GM21619 (cell line): ENCODE measurements at regions not wholly inside any gene's neighbourhood (a gene's known extent, or its start where the extent isn't known, plus 50 kb on each side); places are given as distances from the start of the nearest gene placed in this dataset.
A peak's percentile ranks its signal among the peaks of the same experiment; 100 is the strongest.

Experiments used
- ATAC-seq: cut with Tn5 transposase; IDR thresholded peaks from one replicate; pipeline ENCODE4 v1.9.1; 2021; ENCODE audit not compliant: unreplicated experiment

DNA sequence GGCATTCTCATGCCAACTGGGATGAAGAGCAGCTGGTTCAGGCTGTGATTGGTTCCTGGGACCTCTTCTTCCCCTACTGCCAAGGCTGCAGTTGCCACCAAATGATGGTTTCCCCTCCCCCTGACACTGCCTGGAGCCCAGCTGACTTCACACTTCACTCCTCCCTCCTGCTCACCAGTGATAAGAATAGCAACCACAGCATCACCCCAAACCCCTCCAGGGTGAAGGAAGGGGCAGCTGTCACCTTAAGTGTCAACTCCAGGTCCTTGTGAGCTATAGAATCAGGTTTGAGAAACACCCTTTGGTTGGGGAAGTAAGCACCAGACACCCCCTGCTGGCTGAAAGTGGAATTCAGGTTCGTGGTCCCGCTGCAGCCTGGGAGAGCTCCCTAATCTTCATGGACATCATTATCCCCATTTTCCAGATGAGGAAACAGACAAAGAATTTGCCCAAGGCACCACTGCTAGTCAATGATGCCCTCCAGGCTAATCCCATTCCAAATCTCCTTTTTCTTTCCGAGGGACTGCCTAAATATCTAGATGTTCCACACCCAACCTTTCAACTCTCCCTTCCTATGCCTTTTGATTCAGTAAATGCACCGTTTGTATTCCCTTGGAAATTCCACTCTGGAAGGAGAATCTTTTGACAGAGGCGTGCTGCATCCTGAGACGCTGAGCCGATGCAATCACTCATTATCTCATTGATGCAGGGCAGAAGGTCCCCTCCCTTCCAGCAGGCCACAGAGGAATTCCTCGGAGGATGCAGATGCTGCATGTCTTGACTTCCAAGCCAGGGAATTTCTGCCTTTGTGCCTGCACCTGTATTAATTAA is 50.6 kb upstream of the UQCRFS1 start:
- ATAC-seq = no peak

DNA sequence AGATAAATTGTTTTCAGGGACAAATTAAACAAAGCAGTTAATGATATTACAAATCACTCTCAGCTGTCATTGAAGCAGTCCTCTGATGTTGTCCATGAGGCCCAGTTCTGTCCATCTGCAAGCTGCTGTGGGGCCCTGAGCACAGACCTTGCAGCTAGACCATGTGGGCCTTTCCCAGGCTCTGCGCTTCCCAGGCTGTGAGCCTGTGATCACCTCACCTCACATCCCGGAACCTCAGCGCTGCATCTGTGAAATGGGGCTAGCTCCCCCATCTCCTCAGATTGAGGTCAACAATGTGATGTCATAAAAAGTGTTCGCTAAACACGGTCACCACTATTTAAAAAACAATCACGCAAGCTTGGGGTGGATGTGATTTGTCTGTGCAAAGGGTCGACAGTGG is 51.9 kb upstream of the UQCRFS1 start:
- no peak for ATAC-seq

DNA sequence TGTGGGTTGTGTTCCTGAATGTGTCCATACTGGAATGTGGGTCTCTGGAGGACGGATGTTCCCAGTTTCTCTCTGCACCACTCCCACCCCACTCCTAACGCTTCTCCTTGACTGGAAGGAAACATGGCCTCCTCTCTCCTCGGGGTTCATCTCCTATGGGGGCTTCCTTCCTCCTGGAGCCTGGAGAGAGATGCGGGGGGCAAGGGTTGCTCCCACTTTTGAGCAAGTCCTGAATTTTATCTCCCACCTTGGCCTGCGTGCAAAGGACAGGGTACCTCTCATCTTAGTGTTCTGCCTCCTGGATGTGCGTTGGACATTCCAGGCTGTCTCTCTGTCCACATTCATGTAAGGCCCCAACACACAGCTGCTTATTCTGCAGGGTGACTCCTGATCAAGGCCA is 52.5 kb upstream of the UQCRFS1 start:
- no peak for ATAC-seq

- no peak for ATAC-seq
These were observed 53.0 kb upstream of the UQCRFS1 start for GRCh38 chr19:29266001-29266400.

DNA sequence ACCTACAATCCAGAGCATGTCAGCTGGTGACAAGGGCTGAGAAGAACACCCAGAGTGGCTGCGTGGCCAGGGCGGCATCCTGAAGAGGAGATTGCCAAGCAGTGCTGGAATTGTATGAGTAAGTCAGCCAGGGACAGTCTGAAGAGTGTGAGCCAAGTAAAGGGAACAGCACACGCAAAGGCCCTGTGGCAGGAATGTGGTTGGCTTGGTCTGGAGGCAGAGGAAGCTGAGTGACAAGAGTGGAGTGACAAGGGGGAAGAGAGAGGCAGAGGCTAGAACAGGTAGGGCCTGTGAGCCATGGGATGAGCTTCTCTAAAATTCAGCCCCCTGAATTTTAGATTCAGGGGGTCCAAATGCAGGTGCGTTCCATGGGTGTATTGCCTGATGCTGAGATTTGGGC is 53.7 kb upstream of the UQCRFS1 start:
- no peak for ATAC-seq

- no peak for ATAC-seq
These were observed 54.8 kb upstream of the UQCRFS1 start for GRCh38 chr19:29267701-29268100.

GRCh38 chr19:29268103-29268502 is 55.2 kb upstream of the UQCRFS1 start:
- no peak for ATAC-seq

DNA sequence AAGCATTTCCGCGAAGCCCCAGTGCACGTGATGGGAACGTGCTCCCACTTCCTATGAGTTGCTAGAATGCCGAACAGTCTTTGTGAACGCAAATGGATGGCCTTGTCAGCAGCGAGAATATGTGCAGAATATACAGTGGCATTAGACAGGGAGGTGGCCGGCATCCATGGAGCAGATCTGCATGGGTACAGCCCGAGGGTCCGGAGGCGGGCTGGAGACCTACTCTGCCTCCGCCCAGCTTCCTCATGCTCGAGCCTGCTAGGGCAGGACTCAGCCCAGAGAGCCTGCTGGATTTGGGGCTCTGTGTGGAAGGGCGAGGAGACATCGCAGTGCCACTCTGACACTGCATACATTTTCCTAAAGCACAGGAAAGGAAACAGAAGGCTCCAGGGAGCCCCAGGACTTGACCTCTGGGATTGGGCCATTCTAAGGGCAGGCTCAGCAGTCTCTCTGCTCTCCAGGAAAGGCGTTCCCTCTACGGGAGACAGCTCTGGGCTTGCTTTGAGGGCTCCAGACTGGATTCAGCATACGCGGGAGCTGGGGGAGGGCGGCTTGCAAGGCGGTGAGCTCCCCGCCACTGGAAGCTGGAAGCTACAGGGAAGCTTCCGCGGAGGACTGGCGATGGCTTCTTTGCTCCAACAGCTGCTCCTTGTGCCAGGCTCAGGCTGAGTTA is 55.9 kb upstream of the UQCRFS1 start:
- no peak for ATAC-seq

GRCh38 chr19:29269641-29270040 is 56.7 kb upstream of the UQCRFS1 start:
- ATAC-seq = no peak

- no peak for ATAC-seq
These were observed 58.4 kb upstream of the UQCRFS1 start for GRCh38 chr19:29271341-29271740.

GRCh38 chr19:29271911-29272310 is 59.0 kb upstream of the UQCRFS1 start:
- ATAC-seq = no peak

DNA sequence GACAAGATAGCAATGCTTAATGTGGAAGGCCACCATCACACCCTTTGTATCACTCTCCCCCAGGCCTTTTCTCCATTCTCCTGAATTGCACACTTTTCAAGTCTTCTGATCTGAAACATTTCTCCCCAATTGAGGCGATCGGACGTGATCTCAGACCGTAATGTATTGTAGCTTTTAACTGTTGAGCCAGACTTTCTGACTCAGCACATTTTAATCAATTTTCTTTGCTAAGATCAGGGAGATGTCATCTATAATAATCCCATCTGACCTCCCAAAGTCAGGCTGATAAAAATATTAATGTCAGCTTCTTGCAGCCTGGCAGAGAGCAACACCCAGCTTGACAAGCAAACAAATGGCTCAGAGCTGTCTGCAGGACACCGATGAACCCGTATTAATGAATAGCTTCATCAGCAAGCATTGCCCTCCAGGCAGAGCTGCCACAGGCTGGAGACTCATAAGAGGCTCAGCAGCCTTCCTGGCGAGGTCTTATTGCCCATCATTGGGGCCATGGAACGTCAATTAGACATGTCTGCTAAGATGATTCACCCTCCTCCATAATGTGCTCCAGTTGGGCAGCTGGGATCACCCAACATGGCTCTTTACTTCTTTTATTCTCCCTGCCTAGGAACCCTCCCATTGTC is 60.2 kb upstream of the UQCRFS1 start:
- ATAC-seq = no peak

- ATAC-seq = no peak
These were observed 62.3 kb upstream of the UQCRFS1 start for GRCh38 chr19:29275266-29275665.

- peak; percentile 90 for ATAC-seq
These were observed 64.2 kb upstream of the UQCRFS1 start for GRCh38 chr19:29277102-29277501.

- ATAC-seq = no peak
These were observed 65.8 kb upstream of the UQCRFS1 start for GRCh38 chr19:29278716-29279115.

DNA sequence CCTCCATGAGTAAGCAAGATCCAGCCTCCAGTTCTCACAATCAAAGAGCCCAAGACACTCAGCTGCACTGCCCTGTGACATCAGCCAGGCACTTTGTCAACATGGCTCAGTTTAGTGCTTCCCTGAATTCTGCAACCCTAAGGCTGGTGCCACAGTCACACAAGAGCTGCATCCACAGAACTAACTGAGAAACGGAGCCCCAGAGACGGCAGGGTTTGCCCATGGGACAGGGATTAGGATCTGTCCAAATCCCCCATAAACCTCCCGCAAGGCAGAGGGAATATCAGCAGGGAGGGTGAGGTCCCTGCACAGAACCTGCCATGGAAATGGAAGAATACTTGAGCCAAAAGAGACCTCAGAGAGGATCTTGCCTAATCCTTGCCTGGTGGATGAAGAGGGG is 70.4 kb upstream of the UQCRFS1 start:
- no peak for ATAC-seq

- ATAC-seq = no peak
These were observed 72.3 kb upstream of the UQCRFS1 start for GRCh38 chr19:29285187-29285687.

GRCh38 chr19:29285878-29286277 is 72.9 kb upstream of the UQCRFS1 start:
- no peak for ATAC-seq

DNA sequence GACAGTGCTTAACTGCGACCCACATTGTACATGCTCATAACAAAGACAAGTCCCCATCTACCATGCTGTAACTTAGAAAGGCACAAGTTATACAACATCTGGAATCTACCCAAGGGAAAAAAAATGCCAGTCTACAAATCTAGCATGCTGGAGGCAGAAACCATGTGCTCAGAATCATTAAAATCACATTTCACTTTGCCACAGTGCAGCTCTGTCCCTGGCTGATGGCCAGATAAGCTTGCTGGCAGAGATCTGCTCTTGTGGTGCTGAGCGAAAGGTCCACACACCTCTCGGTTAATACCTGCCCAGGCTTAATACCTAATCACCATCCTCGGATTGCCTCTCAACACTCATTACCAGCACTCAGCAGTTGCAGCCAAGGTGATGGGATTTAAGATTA is 74.1 kb upstream of the UQCRFS1 start:
- no peak for ATAC-seq

DNA sequence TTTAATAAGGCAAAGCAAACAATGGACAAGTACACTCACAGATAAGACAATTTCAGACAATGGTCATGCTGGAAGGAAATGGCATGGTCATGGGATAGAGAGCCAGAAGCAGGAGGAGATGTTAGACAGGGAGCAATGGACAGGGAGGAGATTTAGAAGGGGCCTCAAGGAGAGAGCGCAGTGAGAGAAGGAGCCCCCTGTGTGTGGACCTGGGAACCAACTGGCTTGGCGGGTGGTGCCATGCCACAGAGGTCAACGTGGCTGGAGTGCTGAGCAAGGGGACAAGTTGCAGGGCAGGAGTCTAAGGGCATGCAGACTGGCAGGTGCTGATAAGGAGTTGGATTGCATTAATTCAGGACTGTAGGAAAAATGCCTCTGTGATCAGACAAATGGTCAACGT is 75.3 kb upstream of the UQCRFS1 start:
- ATAC-seq = no peak

GRCh38 chr19:29289020-29289419 is 76.1 kb upstream of the UQCRFS1 start:
- ATAC-seq = no peak

DNA sequence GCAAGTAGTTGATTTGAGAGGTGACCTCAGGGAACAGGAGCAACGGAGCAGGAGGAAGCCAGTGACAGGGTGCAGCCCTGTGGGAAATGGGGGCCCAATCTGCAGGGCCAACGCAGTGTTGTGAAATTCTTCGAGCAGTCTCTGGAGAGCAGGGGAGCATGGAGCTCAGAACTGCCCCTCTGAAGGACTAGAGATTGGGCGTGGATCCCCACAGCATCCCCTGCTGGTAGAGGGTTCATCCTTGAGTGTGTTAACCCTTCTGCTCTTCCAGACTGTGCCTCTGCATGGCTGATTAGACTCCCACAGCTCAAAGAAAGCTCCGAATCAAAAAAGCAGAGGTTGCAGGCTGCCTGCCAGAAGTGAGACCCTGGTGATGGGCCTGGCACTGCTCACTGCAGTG is 77.9 kb upstream of the UQCRFS1 start:
- ATAC-seq = no peak
